ENCODE measurements at regions not wholly inside any gene's neighbourhood (a gene's known extent, or its start where the extent isn't known, plus 50 kb on each side); places are given as distances from the start of the nearest gene placed in this dataset.

GRCh38 chr4:43757147-43757546 is 691.5 kb downstream of the KCTD8 start:
- peak in 1 of 2 donors; percentile 43 for DNase-seq (ENCODE audit: low read depth in 2 of 2)
- no peaks in the 10 kb centered on the region for H3K9me3 ChIP-seq (ENCODE audit: control insufficient read depth, insufficient read depth, low read depth, low read length)
- no peak overlapping the region for H3K9ac ChIP-seq (ENCODE audit: insufficient read depth, low read length)
- H3K4me3 ChIP-seq (replicated peaks in 1 of 4; ENCODE audit: control extremely low read depth in 1 of 4, insufficient read depth in 1 of 4, low read depth in 3 of 4, low read length in 4 of 4): no peak overlapping the region
- no peaks in the 10 kb centered on the region for H3K4me1 ChIP-seq (ENCODE audit: control insufficient read depth, extremely low read depth, insufficient read depth, low read length)
- no peaks in the 10 kb centered on the region for H4K20me1 ChIP-seq (ENCODE audit: control insufficient read depth, extremely low read depth, insufficient read depth, low read length)
- no peak overlapping the region for H3K27ac ChIP-seq (ENCODE audit: insufficient read depth, low read length)
- no peak overlapping the region for H3K4me2 ChIP-seq (ENCODE audit: extremely low read depth, insufficient read depth, low read length)
- TF ChIP-seq, protein P1, sequence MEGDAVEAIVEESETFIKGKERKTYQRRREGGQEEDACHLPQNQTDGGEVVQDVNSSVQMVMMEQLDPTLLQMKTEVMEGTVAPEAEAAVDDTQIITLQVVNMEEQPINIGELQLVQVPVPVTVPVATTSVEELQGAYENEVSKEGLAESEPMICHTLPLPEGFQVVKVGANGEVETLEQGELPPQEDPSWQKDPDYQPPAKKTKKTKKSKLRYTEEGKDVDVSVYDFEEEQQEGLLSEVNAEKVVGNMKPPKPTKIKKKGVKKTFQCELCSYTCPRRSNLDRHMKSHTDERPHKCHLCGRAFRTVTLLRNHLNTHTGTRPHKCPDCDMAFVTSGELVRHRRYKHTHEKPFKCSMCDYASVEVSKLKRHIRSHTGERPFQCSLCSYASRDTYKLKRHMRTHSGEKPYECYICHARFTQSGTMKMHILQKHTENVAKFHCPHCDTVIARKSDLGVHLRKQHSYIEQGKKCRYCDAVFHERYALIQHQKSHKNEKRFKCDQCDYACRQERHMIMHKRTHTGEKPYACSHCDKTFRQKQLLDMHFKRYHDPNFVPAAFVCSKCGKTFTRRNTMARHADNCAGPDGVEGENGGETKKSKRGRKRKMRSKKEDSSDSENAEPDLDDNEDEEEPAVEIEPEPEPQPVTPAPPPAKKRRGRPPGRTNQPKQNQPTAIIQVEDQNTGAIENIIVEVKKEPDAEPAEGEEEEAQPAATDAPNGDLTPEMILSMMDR (conservative IDR thresholded peaks at IDR 0.05 in 1 of 2, IDR thresholded peaks at IDR 0.05 in 1 of 2; ENCODE audit: low read depth in 1 of 2, low read length in 2 of 2): no peak
- no peak for TF ChIP-seq EZH2 (IDR thresholded peaks at IDR 0.05; ENCODE audit: low read length, missing control alignments)
- H3K27me3 ChIP-seq (ENCODE audit: control insufficient read depth, insufficient read depth, low read length): no peaks in the 10 kb centered on the region
- H3K79me2 ChIP-seq (ENCODE audit: control insufficient read depth, insufficient read depth, low read length): no peaks in the 10 kb centered on the region
- no peaks in the 10 kb centered on the region for H3K36me3 ChIP-seq (ENCODE audit: control insufficient read depth, insufficient read depth, low read length)
- H2AFZ ChIP-seq (ENCODE audit: low read length): no peak overlapping the region

- TF ChIP-seq EZH2 (IDR thresholded peaks at IDR 0.05; ENCODE audit: low read length, missing control alignments): no peak
- TF ChIP-seq, protein P1 (conservative IDR thresholded peaks at IDR 0.05 in 1 of 2, IDR thresholded peaks at IDR 0.05 in 1 of 2; ENCODE audit: low read depth in 1 of 2, low read length in 2 of 2): no peak
- Histone ChIP-seq H3K9ac (ENCODE audit: insufficient read depth, low read length) (no peak overlapping the region), H3K27me3 (ENCODE audit: control insufficient read depth, insufficient read depth, low read length) (no peaks in the 10 kb centered on the region), H2AFZ (ENCODE audit: low read length) (no peak overlapping the region), H4K20me1 (ENCODE audit: control insufficient read depth, extremely low read depth, insufficient read depth, low read length) (no peaks in the 10 kb centered on the region), H3K4me3 (replicated peaks in 1 of 4; ENCODE audit: control extremely low read depth in 1 of 4, insufficient read depth in 1 of 4, low read depth in 3 of 4, low read length in 4 of 4) (no peak overlapping the region), H3K4me1 (ENCODE audit: control insufficient read depth, extremely low read depth, insufficient read depth, low read length) (no peaks in the 10 kb centered on the region), H3K9me3 (ENCODE audit: control insufficient read depth, insufficient read depth, low read depth, low read length) (no peaks in the 10 kb centered on the region), H3K36me3 (ENCODE audit: control insufficient read depth, insufficient read depth, low read length) (no peaks in the 10 kb centered on the region), H3K27ac (ENCODE audit: insufficient read depth, low read length) (no peak overlapping the region), H3K79me2 (ENCODE audit: control insufficient read depth, insufficient read depth, low read length) (no peaks in the 10 kb centered on the region), H3K4me2 (ENCODE audit: extremely low read depth, insufficient read depth, low read length) (no peak overlapping the region)
- no peak for DNase-seq (ENCODE audit: low read depth in 2 of 2)
Measured at GRCh38 chr4:43758836-43759235, 689.8 kb downstream of the KCTD8 start.

GRCh38 chr4:43763029-43763610 is 685.5 kb downstream of the KCTD8 start:
- peak in 1 of 2 donors; percentile 31 for DNase-seq (ENCODE audit: low read depth in 2 of 2)
- no peak overlapping the region for H3K27ac ChIP-seq (ENCODE audit: insufficient read depth, low read length)
- no peaks in the 10 kb centered on the region for H3K9me3 ChIP-seq (ENCODE audit: control insufficient read depth, insufficient read depth, low read depth, low read length)
- H3K36me3 ChIP-seq (ENCODE audit: control insufficient read depth, insufficient read depth, low read length): no peaks in the 10 kb centered on the region
- no peak overlapping the region for H2AFZ ChIP-seq (ENCODE audit: low read length)
- H4K20me1 ChIP-seq (ENCODE audit: control insufficient read depth, extremely low read depth, insufficient read depth, low read length): no peaks in the 10 kb centered on the region
- H3K4me2 ChIP-seq (ENCODE audit: extremely low read depth, insufficient read depth, low read length): no peak overlapping the region
- H3K79me2 ChIP-seq (ENCODE audit: control insufficient read depth, insufficient read depth, low read length): no peaks in the 10 kb centered on the region
- H3K27me3 ChIP-seq (ENCODE audit: control insufficient read depth, insufficient read depth, low read length): no peaks in the 10 kb centered on the region
- H3K4me3 ChIP-seq (replicated peaks in 1 of 4; ENCODE audit: control extremely low read depth in 1 of 4, insufficient read depth in 1 of 4, low read depth in 3 of 4, low read length in 4 of 4): no peak overlapping the region
- no peak overlapping the region for H3K9ac ChIP-seq (ENCODE audit: insufficient read depth, low read length)
- no peaks in the 10 kb centered on the region for H3K4me1 ChIP-seq (ENCODE audit: control insufficient read depth, extremely low read depth, insufficient read depth, low read length)
- TF ChIP-seq, protein P1 (conservative IDR thresholded peaks at IDR 0.05 in 1 of 2, IDR thresholded peaks at IDR 0.05 in 1 of 2; ENCODE audit: low read depth in 1 of 2, low read length in 2 of 2): no peak
- no peak for TF ChIP-seq EZH2 (IDR thresholded peaks at IDR 0.05; ENCODE audit: low read length, missing control alignments)
